Prostate gland (tissue), 2 donors: ENCODE measurements at regions not wholly inside any gene's neighbourhood (a gene's known extent, or its start where the extent isn't known, plus 50 kb on each side); places are given as distances from the start of the nearest gene placed in this dataset.

Experiments used
- CTCF ChIP-seq, 4 experiments: fragments of 200-600 bp in 2 of 4; fragments of 450-650 bp in 2 of 4; sonication (generic) in 2 of 4; IDR thresholded peaks; 1 replicate in 3 of 4; 2 replicates in 1 of 4; pipeline ENCODE4 v1.5.1; 2016 to 2019; ENCODE audit warnings: antibody characterized with exemption in 4 of 4, mild to moderate bottlenecking in 2 of 4, moderate library complexity in 2 of 4
- POLR2A ChIP-seq: fragments of 450-650 bp; IDR thresholded peaks from one replicate; pipeline ENCODE4 v1.6.1; 2016; ENCODE audit warnings: antibody characterized with exemption, mild to moderate bottlenecking

- TF ChIP-seq CTCF (IDR thresholded peaks at IDR 0.05) = no peak
- no peak for TF ChIP-seq POLR2A
Observed at GRCh38 chr6:62982951-62983350, 228.3 kb upstream of the FKBP1C start.
